ENCODE measurements at regions not wholly inside any gene's neighbourhood (a gene's known extent, or its start where the extent isn't known, plus 50 kb on each side); places are given as distances from the start of the nearest gene placed in this dataset.

- Histone ChIP-seq H3K27ac (ENCODE audit: low read depth, low read length) (no peak overlapping the region), H3K36me3 (ENCODE audit: insufficient read depth, low read length) (no peaks in the 10 kb centered on the region), H3K4me2 (ENCODE audit: low read length) (no peak overlapping the region), H3K9ac (ENCODE audit: low read length) (no peak overlapping the region), H3K27me3 (ENCODE audit: insufficient read depth, low read length) (no peaks in the 10 kb centered on the region), H3K4me1 (ENCODE audit: insufficient read depth, low read length) (no peaks in the 10 kb centered on the region), H3K79me2 (ENCODE audit: insufficient read depth, low read length) (no peaks in the 10 kb centered on the region), H3K9me3 (ENCODE audit: insufficient read depth, low read depth, low read length) (peaks cover 5% of the 10 kb centered on the region), H4K20me1 (ENCODE audit: insufficient read depth, low read length) (no peaks in the 10 kb centered on the region), H2AFZ (ENCODE audit: low read depth, low read length) (no peak overlapping the region), H3K4me3 (ENCODE audit: insufficient read depth, low read depth, low read length) (no peak overlapping the region)
- Mint-ChIP-seq H3K27me3 (ENCODE audit: low read depth, unreplicated experiment) (no peaks in the 10 kb centered on the region), H3K9me3 (ENCODE audit: unreplicated experiment) (peaks cover 12% of the 10 kb centered on the region), H3K4me3 (ENCODE audit: unreplicated experiment) (no peak overlapping the region), H3K27ac (ENCODE audit: unreplicated experiment) (no peak overlapping the region), H3K36me3 (ENCODE audit: low read depth, unreplicated experiment) (no peaks in the 10 kb centered on the region), H3K4me1 (ENCODE audit: low read depth, unreplicated experiment) (no peaks in the 10 kb centered on the region)
- FAIRE-seq (no peak), DNase-seq (ENCODE audit: low read depth) (no peak)
- TF ChIP-seq CTCF (IDR thresholded peaks at IDR 0.05; ENCODE audit: insufficient read depth, low read depth, low read length) (no peak), EZH2 (IDR thresholded peaks at IDR 0.05; ENCODE audit: insufficient read depth, low read length) (no peak)
Observed at GRCh38 chr5:179439181-179439985, 94.1 kb upstream of the ADAMTS2 start.

- H3K4me3 ChIP-seq (ENCODE audit: insufficient read depth, low read depth, low read length): no peak overlapping the region
- Mint-ChIP-seq H3K4me1 (ENCODE audit: low read depth, unreplicated experiment) (no peaks in the 10 kb centered on the region), H3K9me3 (ENCODE audit: unreplicated experiment) (peaks cover 15% of the 10 kb centered on the region), H3K36me3 (ENCODE audit: low read depth, unreplicated experiment) (no peaks in the 10 kb centered on the region), H3K27me3 (ENCODE audit: low read depth, unreplicated experiment) (no peaks in the 10 kb centered on the region), H3K4me3 (ENCODE audit: unreplicated experiment) (no peak overlapping the region), H3K27ac (ENCODE audit: unreplicated experiment) (no peak overlapping the region)
- H3K36me3 ChIP-seq (ENCODE audit: insufficient read depth, low read length): no peaks in the 10 kb centered on the region
- H3K27ac ChIP-seq (ENCODE audit: low read depth, low read length): no peak overlapping the region
- no peaks in the 10 kb centered on the region for H3K27me3 ChIP-seq (ENCODE audit: insufficient read depth, low read length)
- no peak for FAIRE-seq
- no peak overlapping the region for H3K4me2 ChIP-seq (ENCODE audit: low read length)
- TF ChIP-seq CTCF (IDR thresholded peaks at IDR 0.05; ENCODE audit: insufficient read depth, low read depth, low read length) (no peak), EZH2 (IDR thresholded peaks at IDR 0.05; ENCODE audit: insufficient read depth, low read length) (no peak)
- no peaks in the 10 kb centered on the region for H4K20me1 ChIP-seq (ENCODE audit: insufficient read depth, low read length)
- no peaks in the 10 kb centered on the region for H3K79me2 ChIP-seq (ENCODE audit: insufficient read depth, low read length)
- H3K9me3 ChIP-seq (ENCODE audit: insufficient read depth, low read depth, low read length): peaks cover 5% of the 10 kb centered on the region
- H3K9ac ChIP-seq (ENCODE audit: low read length): no peak overlapping the region
- DNase-seq (ENCODE audit: low read depth): no peak
- no peaks in the 10 kb centered on the region for H3K4me1 ChIP-seq (ENCODE audit: insufficient read depth, low read length)
- no peak overlapping the region for H2AFZ ChIP-seq (ENCODE audit: low read depth, low read length)
Observed at GRCh38 chr5:179438461-179438860, 93.2 kb upstream of the ADAMTS2 start.

GRCh38 chr5:179438011-179438441 lies 92.8 kb upstream of the ADAMTS2 start:
- Histone ChIP-seq H3K9me3 (ENCODE audit: insufficient read depth, low read depth, low read length) (peaks cover 5% of the 10 kb centered on the region), H3K4me1 (ENCODE audit: insufficient read depth, low read length) (no peaks in the 10 kb centered on the region), H3K4me2 (ENCODE audit: low read length) (no peak overlapping the region), H4K20me1 (ENCODE audit: insufficient read depth, low read length) (no peaks in the 10 kb centered on the region), H3K27ac (ENCODE audit: low read depth, low read length) (no peak overlapping the region), H2AFZ (ENCODE audit: low read depth, low read length) (no peak overlapping the region), H3K36me3 (ENCODE audit: insufficient read depth, low read length) (no peaks in the 10 kb centered on the region), H3K79me2 (ENCODE audit: insufficient read depth, low read length) (no peaks in the 10 kb centered on the region), H3K4me3 (ENCODE audit: insufficient read depth, low read depth, low read length) (no peak overlapping the region), H3K27me3 (ENCODE audit: insufficient read depth, low read length) (no peaks in the 10 kb centered on the region), H3K9ac (ENCODE audit: low read length) (no peak overlapping the region)
- Mint-ChIP-seq H3K36me3 (ENCODE audit: low read depth, unreplicated experiment) (no peaks in the 10 kb centered on the region), H3K27ac (ENCODE audit: unreplicated experiment) (no peak overlapping the region), H3K4me1 (ENCODE audit: low read depth, unreplicated experiment) (no peaks in the 10 kb centered on the region), H3K27me3 (ENCODE audit: low read depth, unreplicated experiment) (no peaks in the 10 kb centered on the region), H3K4me3 (ENCODE audit: unreplicated experiment) (no peak overlapping the region), H3K9me3 (ENCODE audit: unreplicated experiment) (peaks cover 15% of the 10 kb centered on the region)
- TF ChIP-seq EZH2 (IDR thresholded peaks at IDR 0.05; ENCODE audit: insufficient read depth, low read length): no peak
- no peak for TF ChIP-seq CTCF (IDR thresholded peaks at IDR 0.05; ENCODE audit: insufficient read depth, low read depth, low read length)
- FAIRE-seq (no peak), DNase-seq (ENCODE audit: low read depth) (no peak)

Measured in astrocyte (in vitro differentiated cells and primary cell).